AG09319 (cell line): ENCODE measurements at regions not wholly inside any gene's neighbourhood (a gene's known extent, or its start where the extent isn't known, plus 50 kb on each side); places are given as distances from the start of the nearest gene placed in this dataset.

ENCODE experiments used
- DNase-seq: peaks from one replicate; pipeline ENCODE4 v3.0.0-alpha.2; 2010; ENCODE audit warnings: low read depth; ENCODE audit errors: extremely low read depth
- TF ChIP-seq, protein P1 (sequence below): IDR thresholded peaks from 2 replicates; pipeline ENCODE4 v1.5.1; 2011; ENCODE audit warnings: low read depth, mild to moderate bottlenecking, inconsistent platforms, low read length, moderate library complexity

- TF ChIP-seq, protein P1, sequence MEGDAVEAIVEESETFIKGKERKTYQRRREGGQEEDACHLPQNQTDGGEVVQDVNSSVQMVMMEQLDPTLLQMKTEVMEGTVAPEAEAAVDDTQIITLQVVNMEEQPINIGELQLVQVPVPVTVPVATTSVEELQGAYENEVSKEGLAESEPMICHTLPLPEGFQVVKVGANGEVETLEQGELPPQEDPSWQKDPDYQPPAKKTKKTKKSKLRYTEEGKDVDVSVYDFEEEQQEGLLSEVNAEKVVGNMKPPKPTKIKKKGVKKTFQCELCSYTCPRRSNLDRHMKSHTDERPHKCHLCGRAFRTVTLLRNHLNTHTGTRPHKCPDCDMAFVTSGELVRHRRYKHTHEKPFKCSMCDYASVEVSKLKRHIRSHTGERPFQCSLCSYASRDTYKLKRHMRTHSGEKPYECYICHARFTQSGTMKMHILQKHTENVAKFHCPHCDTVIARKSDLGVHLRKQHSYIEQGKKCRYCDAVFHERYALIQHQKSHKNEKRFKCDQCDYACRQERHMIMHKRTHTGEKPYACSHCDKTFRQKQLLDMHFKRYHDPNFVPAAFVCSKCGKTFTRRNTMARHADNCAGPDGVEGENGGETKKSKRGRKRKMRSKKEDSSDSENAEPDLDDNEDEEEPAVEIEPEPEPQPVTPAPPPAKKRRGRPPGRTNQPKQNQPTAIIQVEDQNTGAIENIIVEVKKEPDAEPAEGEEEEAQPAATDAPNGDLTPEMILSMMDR: no peak
- DNase-seq: peak; percentile 83
These were observed 466.8 kb upstream of the FAM241A start for GRCh38 chr4:111678479-111678878.

DNA sequence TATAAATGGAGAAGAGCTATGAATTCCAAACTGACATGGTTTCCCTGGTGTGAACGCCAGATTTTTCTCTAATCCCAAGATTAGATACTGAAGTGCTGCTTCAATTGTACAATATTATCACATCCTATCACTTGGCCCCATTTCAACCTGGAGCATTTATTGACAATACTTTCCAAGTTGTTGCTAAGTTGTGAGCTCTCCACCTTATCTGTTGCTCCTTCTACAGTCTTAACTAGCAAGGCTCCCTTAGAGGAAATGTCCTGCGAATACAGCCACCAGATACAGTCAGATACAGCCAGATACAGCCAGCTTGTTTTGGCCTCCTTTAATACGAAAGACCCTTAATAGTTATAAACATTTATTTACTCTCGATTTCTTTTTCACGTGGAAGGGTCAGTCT is 466.3 kb upstream of the FAM241A start:
- TF ChIP-seq, protein P1: no peak
- no peak for DNase-seq

DNA sequence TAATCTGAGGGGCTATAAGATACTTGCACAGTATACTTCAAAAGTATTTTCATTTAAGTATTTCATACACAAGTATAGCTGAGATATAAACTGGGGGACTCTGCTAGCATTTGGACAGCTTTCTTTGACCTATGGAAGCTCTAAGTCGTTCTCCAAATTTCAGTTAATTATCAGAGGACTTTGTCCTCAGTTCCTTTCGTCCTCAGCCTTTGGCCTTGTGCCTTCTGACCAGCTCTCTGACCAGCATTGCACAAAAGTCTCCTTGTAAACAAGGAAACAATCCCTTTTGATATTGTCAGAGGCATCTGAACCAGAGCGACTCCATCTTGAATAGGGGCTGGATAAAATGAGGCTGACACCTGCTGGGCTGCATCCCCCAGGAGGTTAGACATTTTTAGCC is 464.0 kb upstream of the FAM241A start:
- TF ChIP-seq, protein P1: no peak
- no peak for DNase-seq

DNA sequence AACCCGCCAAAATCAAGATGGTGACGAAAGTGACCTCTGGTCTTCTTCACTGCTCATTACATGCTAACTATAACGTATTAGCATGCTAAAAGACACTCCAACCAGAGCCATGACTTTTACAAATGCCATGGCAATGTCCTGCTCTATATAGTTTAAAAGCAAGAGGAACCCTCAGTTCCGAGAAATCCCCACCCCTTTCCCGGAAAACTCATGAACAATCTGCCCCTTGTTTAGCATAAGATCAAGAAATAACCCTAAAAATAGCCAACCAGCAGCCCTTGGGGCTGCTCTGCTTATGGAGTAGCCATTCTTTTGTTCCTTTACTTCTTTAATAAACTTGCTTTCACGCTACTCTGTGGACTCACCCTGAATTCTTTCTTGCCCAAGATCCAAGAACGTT is 463.5 kb upstream of the FAM241A start:
- TF ChIP-seq, protein P1: no peak
- DNase-seq: no peak

GRCh38 chr4:111685205-111685604 is 460.0 kb upstream of the FAM241A start:
- no peak for DNase-seq
- TF ChIP-seq, protein P1: no peak

DNA sequence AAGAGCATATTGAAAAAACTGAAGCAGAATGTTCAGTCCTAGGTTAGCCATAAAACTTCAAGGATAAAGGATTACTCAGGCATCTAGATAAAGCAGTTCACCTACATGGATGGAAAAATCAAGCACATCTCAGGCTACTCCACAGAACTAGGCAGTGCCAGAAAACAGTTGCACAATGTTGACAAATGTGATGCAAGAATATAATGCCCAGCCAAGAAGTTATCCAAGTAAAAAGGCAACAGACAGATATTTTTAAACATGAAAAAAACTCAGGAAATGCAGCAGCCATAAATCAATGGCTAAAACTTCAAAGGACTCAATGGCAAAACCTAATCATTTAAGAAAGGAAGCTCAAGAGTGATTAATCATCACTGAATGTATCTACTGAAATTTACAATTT is 456.0 kb upstream of the FAM241A start:
- TF ChIP-seq, protein P1: no peak
- DNase-seq: peak; percentile 30

DNA sequence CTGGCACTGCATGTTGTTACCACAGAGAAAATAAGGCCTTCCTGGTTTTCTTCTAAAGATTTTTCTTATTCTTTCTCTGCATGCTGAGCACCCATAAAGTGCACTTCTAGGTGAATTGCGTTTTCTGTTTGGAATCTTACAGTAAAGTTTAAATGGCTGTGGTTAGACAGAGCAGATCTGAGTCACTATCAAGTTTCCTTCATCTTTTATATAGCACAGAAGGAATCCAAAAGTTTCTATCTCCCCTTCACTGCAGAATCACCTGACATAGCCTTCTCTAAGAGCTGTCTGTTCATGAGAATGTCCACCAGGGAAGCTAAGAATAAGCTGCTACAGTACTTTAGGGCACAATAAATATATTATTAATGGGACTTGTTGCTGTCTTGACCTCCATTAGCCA is 455.5 kb upstream of the FAM241A start:
- DNase-seq: no peak
- TF ChIP-seq, protein P1: no peak
